H1 (cell line): ENCODE measurements at regions not wholly inside any gene's neighbourhood (a gene's known extent, or its start where the extent isn't known, plus 50 kb on each side); places are given as distances from the start of the nearest gene placed in this dataset.

Experiments used
- CTCF ChIA-PET: fragments of 300-600 bp; sonication (Branson Sonifier 250); formaldehyde crosslinking; loops from one replicate; lab custom pipeline; 2021; ENCODE audit not compliant: partially characterized antibody; lab: Charles Lee
- POLR2A ChIA-PET: fragments of 300-600 bp; sonication (Branson Sonifier 250); formaldehyde crosslinking; loops from one replicate; lab custom pipeline; 2021; ENCODE audit warnings: inconsistent platforms; ENCODE audit not compliant: partially characterized antibody; lab: Charles Lee
- DNase-seq, 2 experiments: peaks; one replicate each; pipeline versions ENCODE4 v3.0.0 to v3.0.0-alpha.2; 2010 to 2022; ENCODE audit warnings: low spot score in 2 of 2, low read depth in 1 of 2, mixed read lengths in 1 of 2
- FAIRE-seq: peaks from 2 replicates; lab custom pipeline; 2011; peaks lifted over from hg19 to GRCh38; lab: Jason Lieb, UNC
- H2AFZ ChIP-seq: 2 replicates; pipeline ENCODE4 v1.8.1; 2012; ENCODE audit warnings: low read length, inconsistent platforms
- H2AK5ac ChIP-seq: 2 replicates; pipeline ENCODE4 v1.6.1; 2013; ENCODE audit warnings: low read depth, low read length
- H2BK120ac ChIP-seq: replicated peaks from 2 replicates; pipeline ENCODE3; 2013; ENCODE audit warnings: low read depth, low read length, inconsistent platforms
- H2BK12ac ChIP-seq: 2 replicates; pipeline ENCODE4 v1.6.1; 2013; ENCODE audit warnings: low read depth, low read length
- H2BK15ac ChIP-seq: 2 replicates; pipeline ENCODE4 v1.6.1; 2013; ENCODE audit warnings: low read length
- H2BK20ac ChIP-seq: 2 replicates; pipeline ENCODE4 v1.6.1; 2013; ENCODE audit warnings: low read length
- H2BK5ac ChIP-seq: 2 replicates; pipeline ENCODE4 v1.6.1; 2013; ENCODE audit warnings: low read depth, low read length
- H3K14ac ChIP-seq: 2 replicates; pipeline ENCODE4 v1.6.1; 2013; ENCODE audit warnings: inconsistent platforms; ENCODE audit not compliant: insufficient read length
- H3K18ac ChIP-seq: 2 replicates; pipeline ENCODE4 v1.6.1; 2013; ENCODE audit warnings: low read length; ENCODE audit errors: extremely low read depth
- H3K23ac ChIP-seq: 2 replicates; pipeline ENCODE4 v1.6.1; 2013; ENCODE audit warnings: inconsistent platforms; ENCODE audit not compliant: insufficient read length
- H3K23me2 ChIP-seq: 2 replicates; pipeline ENCODE4 v1.6.1; 2013; ENCODE audit warnings: low read depth, low read length
- H3K27ac ChIP-seq: 2 replicates; pipeline ENCODE4 v1.6.1; 2011; ENCODE audit warnings: low read depth, low read length, inconsistent platforms
- H3K27me3 ChIP-seq, 4 experiments: replicated peaks in 1 of 4; 1 replicate in 1 of 4; 2 replicates in 3 of 4; pipeline versions ENCODE4 v1.6.1 to v1.8.1; 2011 to 2013; ENCODE audit warnings: low read length in 3 of 4, mild to moderate bottlenecking in 3 of 4, inconsistent platforms in 2 of 4, mixed read lengths in 2 of 4, moderate library complexity in 1 of 4; ENCODE audit not compliant: control insufficient read depth in 3 of 4, insufficient read depth in 3 of 4; ENCODE audit errors: extremely low read depth in 1 of 4
- H3K36me3 ChIP-seq, 4 experiments: 2 replicates each; pipeline versions ENCODE4 v1.6.1 to v1.8.1; 2011 to 2013; ENCODE audit warnings: mild to moderate bottlenecking in 4 of 4, low read length in 3 of 4, moderate library complexity in 2 of 4, control low read depth in 1 of 4, inconsistent platforms in 1 of 4; ENCODE audit not compliant: insufficient read depth in 4 of 4, control insufficient read depth in 2 of 4
- H3K4ac ChIP-seq: replicated peaks from 2 replicates; pipeline ENCODE3; 2013; ENCODE audit warnings: low read length, low read depth, mixed read lengths, inconsistent platforms; ENCODE audit not compliant: insufficient read length
- H3K4me1 ChIP-seq, 4 experiments: replicated peaks in 1 of 4; 1 replicate in 1 of 4; 2 replicates in 3 of 4; pipeline versions ENCODE4 v1.6.1 to v1.8.1; 2011 to 2013; ENCODE audit warnings: low read length in 3 of 4, inconsistent platforms in 2 of 4, mixed read lengths in 1 of 4; ENCODE audit not compliant: insufficient read depth in 4 of 4, control insufficient read depth in 3 of 4
- H3K4me2 ChIP-seq, 2 experiments: 2 replicates each; pipeline versions ENCODE4 v1.6.1 to v1.8.1; 2011 to 2013; ENCODE audit warnings: low read depth in 2 of 2, low read length in 2 of 2, control low read depth in 1 of 2, inconsistent platforms in 1 of 2, mild to moderate bottlenecking in 1 of 2; ENCODE audit not compliant: insufficient read depth in 1 of 2
- H3K4me3 ChIP-seq, 4 experiments: fragments of 200-600, 300-600 bp in 1 of 4; sonication (generic), shearing (Covaris generic), sonication (Bioruptor Twin) in 1 of 4; 2 replicates each; pipeline versions ENCODE4 v1.5.1 to v1.8.1; 2011 to 2016; ENCODE audit warnings: low read length in 4 of 4, low read depth in 3 of 4, control low read depth in 2 of 4, inconsistent platforms in 2 of 4, mild to moderate bottlenecking in 2 of 4, mixed read lengths in 1 of 4, moderate library complexity in 1 of 4; ENCODE audit not compliant: insufficient read depth in 2 of 4; ENCODE audit errors: extremely low read depth in 1 of 4
- H3K56ac ChIP-seq: replicated peaks from 2 replicates; pipeline ENCODE3; 2013; ENCODE audit warnings: low read depth, mild to moderate bottlenecking, mixed read lengths, low read length, inconsistent platforms; ENCODE audit not compliant: insufficient read length
- H3K79me1 ChIP-seq: 2 replicates; pipeline ENCODE4 v1.6.1; 2013; ENCODE audit warnings: low read depth, low read length, control low read depth
- H3K79me2 ChIP-seq, 2 experiments: 2 replicates each; pipeline versions ENCODE4 v1.6.1 to v1.8.1; 2012 to 2013; ENCODE audit warnings: low read length in 2 of 2, mild to moderate bottlenecking in 2 of 2, inconsistent platforms in 1 of 2; ENCODE audit not compliant: insufficient read depth in 2 of 2, control insufficient read depth in 1 of 2
- H3K9ac ChIP-seq, 4 experiments: replicated peaks in 1 of 4; 1 replicate in 1 of 4; 2 replicates in 3 of 4; pipeline versions ENCODE4 v1.6.1 to v1.8.1; 2011 to 2013; ENCODE audit warnings: low read depth in 3 of 4, low read length in 3 of 4, control low read depth in 2 of 4, mild to moderate bottlenecking in 2 of 4, moderate library complexity in 2 of 4, inconsistent platforms in 1 of 4; ENCODE audit errors: extremely low read depth in 1 of 4
- H3K9me3 ChIP-seq, 2 experiments: 2 replicates each; pipeline versions ENCODE4 v1.6.1 to v1.8.1; 2012 to 2013; ENCODE audit warnings: mild to moderate bottlenecking in 2 of 2, moderate library complexity in 2 of 2, control low read depth in 1 of 2, inconsistent platforms in 1 of 2, low read depth in 1 of 2, low read length in 1 of 2, mixed read lengths in 1 of 2; ENCODE audit not compliant: insufficient read depth in 2 of 2
- H4K20me1 ChIP-seq, 2 experiments: replicated peaks in 1 of 2; 2 replicates each; pipeline versions ENCODE3 to v1.8.1; 2011 to 2013; ENCODE audit warnings: inconsistent platforms in 2 of 2, low read length in 2 of 2, mild to moderate bottlenecking in 1 of 2; ENCODE audit not compliant: insufficient read depth in 2 of 2, control insufficient read depth in 1 of 2
- H4K5ac ChIP-seq: 2 replicates; pipeline ENCODE4 v1.6.1; 2013; ENCODE audit warnings: low read length, low read depth, mixed read lengths, inconsistent platforms; ENCODE audit not compliant: insufficient read length
- H4K8ac ChIP-seq: 2 replicates; pipeline ENCODE4 v1.8.0; 2013; ENCODE audit warnings: mild to moderate bottlenecking, moderate library complexity, low read length, inconsistent platforms; ENCODE audit not compliant: insufficient read depth; ENCODE audit errors: extremely low read depth
- H4K91ac ChIP-seq: replicated peaks from 2 replicates; pipeline ENCODE3; 2013; ENCODE audit warnings: low read length, mixed read lengths, inconsistent platforms; ENCODE audit not compliant: insufficient read length
- KDM1A ChIP-seq: fragments of 200-600, 300-600 bp; sonication (generic); IDR thresholded peaks from 2 replicates; pipeline ENCODE4 v1.7.1; 2016; ENCODE audit warnings: mild to moderate bottlenecking, low read length, borderline replicate concordance
- SIRT6 ChIP-seq: IDR thresholded peaks from one replicate; pipeline ENCODE4 v1.7.1; 2012; ENCODE audit warnings: low read length, inconsistent platforms
- WGBS, 2 experiments: shearing (Covaris generic) in 1 of 2; methylation state at CpG; one replicate each; pipeline versions ENCODE4 v1.1.6 to v1.1.7; 2013 to 2015; ENCODE audit warnings: low lambda C conversion rate in 2 of 2, mixed read lengths in 2 of 2, inconsistent platforms in 1 of 2, low coverage in 1 of 2, missing lambda C conversion rate in 1 of 2; ENCODE audit not compliant: insufficient replicate concordance in 2 of 2, insufficient coverage in 1 of 2, insufficient read length in 1 of 2; ENCODE audit errors: extremely low coverage in 1 of 2, missing lambda C conversion rate in 1 of 2; 5-methylcytosine and 5-hydroxymethylcytosine counted together

GRCh38 chr15:69824877-69825406 is 272.8 kb downstream of the TLE3 start:
- Histone ChIP-seq H3K79me1 (no peaks in the 10 kb centered on the region), H2BK20ac (no peak overlapping the region), H3K23me2 (peaks cover 2% of the 10 kb centered on the region; the same call in 1 of the 2 replicates), H4K5ac (no peak overlapping the region), H3K4ac (no peak overlapping the region), H3K4me2 (no peak overlapping the region), H2BK5ac (no peak overlapping the region), H4K91ac (peak overlapping the region; percentile 22), H3K56ac (no peak overlapping the region), H3K9ac (no peak overlapping the region), H3K9me3 (no peaks in the 10 kb centered on the region), H4K20me1 (no peaks in the 10 kb centered on the region), H3K18ac (no peak overlapping the region), H3K27ac (no peak overlapping the region), H3K79me2 (no peaks in the 10 kb centered on the region), H2BK12ac (no peak overlapping the region), H2BK15ac (no peak overlapping the region), H3K4me3 (no peak overlapping the region), H3K14ac (no peak overlapping the region), H3K36me3 (no peaks in the 10 kb centered on the region), H3K23ac (no peak overlapping the region), H4K8ac (no peak overlapping the region), H3K4me1 (peaks cover 0 to 15% (median 9%) of the 10 kb centered on the region in 4 experiments; a peak in 4 of 7 replicates), H2AK5ac (no peak overlapping the region), H3K27me3 (peaks cover 0 to 5% (median 2%) of the 10 kb centered on the region in 4 experiments; a peak in 1 of 7 replicates), H2BK120ac (no peak overlapping the region), H2AFZ (no peak overlapping the region)
- ChIA-PET CTCF (no interaction called here), POLR2A (interaction anchor here (1.0 kb wide), 1 partner anchor 273 kb away, joined by 3 read pairs; the partner anchor contains the start of gene TLE3)
- 95% methylated on average over 2 of the region's 2 CpGs; no CpG with 5 or more reads in 1 of the 2 experiments for WGBS, 2 experiments
- FAIRE-seq (no peak), DNase-seq (no peak)
- TF ChIP-seq SIRT6 (no peak), KDM1A (0 out of 2 replicates have a peak, but pooled peaks have one; percentile 52)
